GM12878 (cell line): ENCODE measurements at regions not wholly inside any gene's neighbourhood (a gene's known extent, or its start where the extent isn't known, plus 50 kb on each side); places are given as distances from the start of the nearest gene placed in this dataset.

Experiments
- ATAC-seq: fragments of 200-7000 bp; cut with Tn5 transposase; 3 replicates; pipeline ENCODE4 v1.9.1; 2020; ENCODE audit warnings: mild to moderate bottlenecking, moderate library complexity
- BruUV-seq: library from RNA; stranded (reverse); fragments of 400-500 nt; replicated peaks from 2 replicates; lab custom pipeline; 2021; lab: Mats Ljungman, UMichigan
- CTCF ChIA-PET: fragments of 300-600 bp; sonication (Branson Sonifier 250); formaldehyde crosslinking; extraction: SDS; loops from one replicate; lab custom pipeline; 2021; ENCODE audit warnings: inconsistent platforms; lab: Yijun Ruan, JAX
- POLR2A ChIA-PET: fragments of 350-600 bp; formaldehyde crosslinking; extraction: SDS; loops from one replicate; lab custom pipeline; 2021; ENCODE audit warnings: inconsistent platforms; lab: Charles Lee
- RAD21 ChIA-PET: fragments of 300-600 bp; sonication (Branson Sonifier 250); formaldehyde crosslinking; loops from one replicate; lab custom pipeline; 2023; ENCODE audit warnings: antibody characterized with exemption; ENCODE audit not compliant: unreplicated experiment; lab: Charles Lee
- SMC1A ChIA-PET: fragments of 300-600 bp; sonication (Branson Sonifier 250); formaldehyde crosslinking; loops from one replicate; lab custom pipeline; 2023; ENCODE audit not compliant: unreplicated experiment, uncharacterized antibody; lab: Charles Lee
- DNase-seq: peaks from one replicate; pipeline ENCODE4 v3.0.0-alpha.2; 2011; ENCODE audit warnings: low read depth, low spot score
- FAIRE-seq: peaks from 3 replicates; lab custom pipeline; 2011; peaks lifted over from hg19 to GRCh38; lab: Jason Lieb, UNC
- H2AFZ ChIP-seq: 2 replicates; pipeline ENCODE4 v1.6.0; 2011; ENCODE audit warnings: low read depth, low read length, control low read depth; ENCODE audit not compliant: control insufficient read depth
- H3K27ac ChIP-seq: 2 replicates; pipeline ENCODE4 v1.5.1; 2011; ENCODE audit warnings: control low read depth; ENCODE audit not compliant: control insufficient read depth, insufficient read depth
- H3K27me3 ChIP-seq, 2 experiments: replicated peaks in 1 of 2; 2 replicates each; pipeline versions ENCODE4 v1.6.0 to v1.6.1; 2011; ENCODE audit warnings: low read length in 1 of 2; ENCODE audit not compliant: control insufficient read depth in 2 of 2, insufficient read depth in 2 of 2
- H3K36me3 ChIP-seq, 2 experiments: 2 replicates each; pipeline ENCODE4 v1.5.1; 2011; ENCODE audit warnings: low read length in 1 of 2; ENCODE audit not compliant: control insufficient read depth in 2 of 2, insufficient read depth in 2 of 2
- H3K4me1 ChIP-seq: 2 replicates; pipeline ENCODE4 v1.6.1; 2011; ENCODE audit warnings: mild to moderate bottlenecking, low read length, moderate library complexity, mixed read lengths; ENCODE audit not compliant: control insufficient read depth, insufficient read depth
- H3K4me2 ChIP-seq: 2 replicates; pipeline ENCODE4 v1.6.0; 2011; ENCODE audit warnings: control low read depth; ENCODE audit not compliant: control insufficient read depth, insufficient read depth
- H3K4me3 ChIP-seq: fragments of 200-600 bp; sonication (generic); 2 replicates; pipeline ENCODE4 v1.5.1; 2016
- H3K79me2 ChIP-seq: 2 replicates; pipeline ENCODE4 v1.6.0; 2011; ENCODE audit warnings: low read length; ENCODE audit not compliant: control insufficient read depth, insufficient read depth
- H3K9ac ChIP-seq: 2 replicates; pipeline ENCODE4 v1.8.0; 2011; ENCODE audit warnings: low read length, control low read depth, mixed read lengths; ENCODE audit not compliant: control insufficient read depth, insufficient read depth
- H3K9me3 ChIP-seq: replicated peaks from 3 replicates; pipeline ENCODE4 v1.5.1; 2011; ENCODE audit warnings: mild to moderate bottlenecking, low read length; ENCODE audit not compliant: control insufficient read depth, insufficient read depth
- H4K20me1 ChIP-seq: 2 replicates; pipeline ENCODE4 v1.6.0; 2011; ENCODE audit not compliant: control insufficient read depth, insufficient read depth
- DPF2 ChIP-seq: fragments of 450-650 bp; IDR thresholded peaks from 2 replicates; pipeline ENCODE4 v1.6.1; 2017; ENCODE audit warnings: mild to moderate bottlenecking
- NFIC ChIP-seq: IDR thresholded peaks from 2 replicates; pipeline ENCODE4 v1.6.1; 2012; ENCODE audit warnings: low read depth, mild to moderate bottlenecking, inconsistent platforms, low read length, moderate library complexity
- NR2C2 ChIP-seq: IDR thresholded peaks from 2 replicates; pipeline ENCODE4 v1.6.1; 2011; ENCODE audit warnings: borderline replicate concordance, low read depth; ENCODE audit not compliant: control insufficient read depth, insufficient read length
- PML ChIP-seq: IDR thresholded peaks from 2 replicates; pipeline ENCODE4 v1.6.1; 2012; ENCODE audit warnings: low read length, inconsistent platforms
- ZBTB40 ChIP-seq: fragments of 450-650 bp; IDR thresholded peaks from 2 replicates; pipeline ENCODE4 v1.6.1; 2016; ENCODE audit warnings: mild to moderate bottlenecking, moderate library complexity, borderline replicate concordance
- WGBS: methylation state at CpG from one replicate; pipeline ENCODE4 v1.1.6; 2016; ENCODE audit warnings: low lambda C conversion rate; ENCODE audit not compliant: insufficient replicate concordance, insufficient coverage; ENCODE audit errors: missing lambda C conversion rate; 5-methylcytosine and 5-hydroxymethylcytosine counted together
- in situ Hi-C: fragments of 300-500 bp; cut with MboI; formaldehyde crosslinking; loops from 9 replicates; pipeline ENCODE4 v1.14.3; 2018; ENCODE audit warnings: mixed read lengths
- intact Hi-C: fragments of 100-400 bp; cut with micrococcal nuclease; formaldehyde crosslinking; loops from one replicate; pipeline ENCODE4 v1.14.2; 2022; ENCODE audit not compliant: unreplicated experiment
- TF ChIP-seq, protein P1 (sequence below): fragments of 450-650 bp; conservative IDR thresholded peaks from 2 replicates; pipeline ENCODE4 v1.6.1; 2017; ENCODE audit warnings: mild to moderate bottlenecking, moderate library complexity

- no peaks in the 10 kb centered on the region for H3K36me3 ChIP-seq
- H2AFZ ChIP-seq, result no peak overlapping the region
- no peak for FAIRE-seq
- H3K9ac ChIP-seq, result no peak overlapping the region
- ChIA-PET CTCF (interaction anchor here (1.0 to 1.3 kb wide), 2 partner anchors 9 to 192 kb away, joined by 3 read pairs; no protein-coding TSS in a partner anchor), POLR2A (no interaction called here), SMC1A (no interaction called here), RAD21 (no interaction called here)
- intact Hi-C loops, result no loop called here
- H3K4me2 ChIP-seq, result no peak overlapping the region
- no peaks in the 10 kb centered on the region for H3K79me2 ChIP-seq
- WGBS, result 18% methylated on average over 6 of the region's 6 CpGs
- no peak for DNase-seq
- in situ Hi-C loops, result no loop called here
- no peak for ATAC-seq
- H3K9me3 ChIP-seq, result no peaks in the 10 kb centered on the region
- no peaks in the 10 kb centered on the region for H3K27me3 ChIP-seq
- H4K20me1 ChIP-seq, result no peaks in the 10 kb centered on the region
- no TSS peak for BruUV-seq
- TF ChIP-seq ZBTB40 (no peak), DPF2 (no peak), PML (no peak), NR2C2 (no peak), NFIC (no peak)
- TF ChIP-seq, protein P1, sequence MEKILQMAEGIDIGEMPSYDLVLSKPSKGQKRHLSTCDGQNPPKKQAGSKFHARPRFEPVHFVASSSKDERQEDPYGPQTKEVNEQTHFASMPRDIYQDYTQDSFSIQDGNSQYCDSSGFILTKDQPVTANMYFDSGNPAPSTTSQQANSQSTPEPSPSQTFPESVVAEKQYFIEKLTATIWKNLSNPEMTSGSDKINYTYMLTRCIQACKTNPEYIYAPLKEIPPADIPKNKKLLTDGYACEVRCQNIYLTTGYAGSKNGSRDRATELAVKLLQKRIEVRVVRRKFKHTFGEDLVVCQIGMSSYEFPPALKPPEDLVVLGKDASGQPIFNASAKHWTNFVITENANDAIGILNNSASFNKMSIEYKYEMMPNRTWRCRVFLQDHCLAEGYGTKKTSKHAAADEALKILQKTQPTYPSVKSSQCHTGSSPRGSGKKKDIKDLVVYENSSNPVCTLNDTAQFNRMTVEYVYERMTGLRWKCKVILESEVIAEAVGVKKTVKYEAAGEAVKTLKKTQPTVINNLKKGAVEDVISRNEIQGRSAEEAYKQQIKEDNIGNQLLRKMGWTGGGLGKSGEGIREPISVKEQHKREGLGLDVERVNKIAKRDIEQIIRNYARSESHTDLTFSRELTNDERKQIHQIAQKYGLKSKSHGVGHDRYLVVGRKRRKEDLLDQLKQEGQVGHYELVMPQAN, result no peak
- no peak overlapping the region for H3K27ac ChIP-seq
- no peak overlapping the region for H3K4me3 ChIP-seq
- no peaks in the 10 kb centered on the region for H3K4me1 ChIP-seq
Measured at GRCh38 chr1:238443687-238444086, 553.0 kb upstream of the ZP4 start.
